DMS114 treated with DMSO at 0.1 percent for 48 hours (cell line): ENCODE measurements at regions not wholly inside any gene's neighbourhood (a gene's known extent, or its start where the extent isn't known, plus 50 kb on each side); places are given as distances from the start of the nearest gene placed in this dataset.

Source experiments
- DNase-seq: peaks from one replicate; lab custom pipeline; 2025; ENCODE audit not compliant: unreplicated experiment; lab: John Stamatoyannopoulos, UW

- DNase-seq, result no peak
Measured at GRCh38 chr11:79579063-79579462, 138.2 kb upstream of the TENM4 start.

DNA sequence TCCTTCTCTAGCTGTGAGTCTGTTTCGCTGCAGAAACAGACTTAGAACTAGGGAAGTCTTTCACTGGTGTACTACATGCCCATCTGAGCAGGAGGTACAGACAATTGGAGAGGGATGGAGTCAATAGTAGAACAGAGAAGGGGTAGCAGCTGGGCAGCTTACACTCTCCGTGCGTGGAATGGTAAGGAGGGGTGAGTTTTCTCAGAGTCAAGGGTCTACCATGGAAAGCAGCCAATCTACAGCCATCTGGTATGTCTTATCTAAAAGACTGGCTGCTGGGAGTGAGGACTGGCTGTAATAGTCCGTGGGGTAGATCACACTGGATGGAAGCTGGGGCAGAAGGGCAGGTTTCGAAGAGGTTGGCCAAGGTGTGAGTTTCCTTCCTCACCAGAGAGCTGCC is 137.3 kb upstream of the TENM4 start:
- no peak for DNase-seq

DNA sequence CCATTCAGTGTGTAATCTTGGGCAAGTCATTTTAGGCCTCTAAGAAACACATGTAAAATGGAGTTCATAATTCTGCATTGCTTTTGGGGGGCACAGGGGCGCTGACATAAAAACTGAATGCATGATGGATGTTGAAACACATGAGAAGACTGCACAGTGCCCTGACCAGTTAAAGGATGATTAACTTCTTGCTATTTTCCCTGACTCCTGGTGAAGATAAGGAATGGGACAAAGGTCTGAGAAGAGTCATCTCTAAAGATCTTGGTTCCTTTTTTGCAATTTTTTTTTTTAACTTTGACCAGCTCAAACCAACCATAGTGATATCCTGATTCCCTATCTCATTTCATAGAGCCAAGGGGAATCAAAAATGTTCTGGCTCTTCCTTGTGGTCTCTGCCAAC is 134.9 kb upstream of the TENM4 start:
- DNase-seq, result no peak

DNA sequence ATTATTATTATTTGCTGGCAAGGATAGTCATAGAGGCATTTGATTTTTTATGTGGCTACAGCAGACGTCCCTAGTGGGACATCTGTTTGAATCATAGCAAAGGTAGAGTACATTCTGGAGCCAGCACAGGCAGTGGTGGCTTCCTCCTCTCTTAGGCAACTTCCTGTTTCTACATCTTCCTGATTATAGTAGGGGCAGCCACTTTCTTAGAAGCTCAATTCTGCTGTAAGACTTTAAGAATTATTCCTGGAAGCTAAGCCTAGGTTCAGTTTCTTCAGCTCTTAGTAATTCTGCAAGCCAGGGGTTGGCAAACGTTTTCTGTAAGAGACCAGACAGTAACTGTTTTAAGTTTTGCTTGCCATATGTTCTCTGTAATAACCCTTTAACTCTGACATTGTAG is 129.3 kb upstream of the TENM4 start:
- no peak for DNase-seq

DNA sequence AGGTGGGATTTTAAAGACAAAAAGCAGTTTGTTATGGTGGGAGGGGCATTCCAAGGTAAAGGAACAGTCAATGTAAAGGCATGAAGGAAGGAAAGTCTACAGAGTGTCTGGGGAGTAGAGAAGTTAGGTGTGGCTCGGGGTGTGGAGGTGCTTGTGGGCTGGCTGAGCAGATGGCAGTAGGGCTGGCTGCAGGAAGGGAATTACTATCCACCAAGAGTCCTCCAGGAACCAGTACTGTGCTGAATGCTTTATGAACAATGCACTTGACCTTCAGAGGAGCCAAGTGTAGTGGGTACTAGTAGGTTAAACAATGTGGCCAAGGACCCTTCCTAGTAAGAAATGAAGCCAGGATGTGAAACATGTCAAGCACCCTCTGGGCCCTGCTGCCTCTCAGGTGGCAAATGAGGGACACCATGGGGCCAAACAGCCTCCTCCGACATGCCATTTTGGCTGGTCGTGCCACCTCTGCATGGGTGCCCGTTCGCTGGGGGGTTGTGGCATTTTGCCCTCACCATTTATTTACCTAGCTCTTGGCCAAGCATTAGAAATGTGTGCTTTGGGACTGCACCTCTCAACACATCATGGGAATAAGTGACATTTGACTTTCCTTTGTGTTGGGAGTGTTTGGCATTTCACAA is 123.6 kb upstream of the TENM4 start:
- no peak for DNase-seq

DNA sequence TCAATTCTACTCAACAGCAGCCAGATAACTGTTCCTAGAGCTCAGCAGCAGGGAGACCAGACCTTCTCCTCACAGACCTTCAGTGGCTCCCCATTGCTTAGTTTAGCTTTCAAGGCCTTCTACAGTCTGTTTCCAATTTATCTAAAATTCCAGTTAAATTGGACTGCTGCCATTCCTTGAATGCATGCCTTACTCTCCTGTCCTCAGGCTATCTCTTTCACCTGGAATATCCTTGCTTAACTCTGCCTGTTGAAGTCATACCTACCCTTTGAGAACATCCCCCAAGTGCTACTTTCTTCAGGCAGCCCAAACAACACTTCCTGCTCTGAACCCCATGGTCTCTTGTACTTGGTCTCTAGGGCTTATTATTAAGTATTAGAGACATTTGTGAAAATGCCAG is 120.7 kb upstream of the TENM4 start:
- DNase-seq, result no peak

DNA sequence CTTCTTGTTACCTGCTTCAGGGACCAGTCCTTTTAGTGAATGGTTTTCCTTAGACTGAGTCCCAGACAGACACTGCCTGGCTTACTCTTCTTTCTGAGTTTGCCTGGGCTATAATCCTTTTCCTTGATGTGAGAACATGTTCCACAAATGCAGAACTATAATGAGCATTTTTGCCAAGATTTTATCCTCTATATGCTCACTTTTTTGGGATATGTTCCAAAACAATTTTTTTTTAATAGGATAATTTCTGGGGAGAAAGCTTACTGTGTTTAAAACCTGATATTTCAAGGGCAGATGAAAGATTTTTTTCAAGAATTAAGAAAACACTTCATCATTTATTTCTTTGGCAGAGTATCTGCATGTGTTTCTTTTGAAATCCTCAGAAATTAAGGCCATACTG is 110.0 kb upstream of the TENM4 start:
- no peak for DNase-seq

GRCh38 chr11:79547256-79547655 is 106.4 kb upstream of the TENM4 start:
- no peak for DNase-seq

GRCh38 chr11:79546351-79546750 is 105.5 kb upstream of the TENM4 start:
- no peak for DNase-seq

GRCh38 chr11:79544361-79544760 is 103.5 kb upstream of the TENM4 start:
- no peak for DNase-seq

GRCh38 chr11:79543101-79543500 is 102.3 kb upstream of the TENM4 start:
- DNase-seq, result no peak

DNA sequence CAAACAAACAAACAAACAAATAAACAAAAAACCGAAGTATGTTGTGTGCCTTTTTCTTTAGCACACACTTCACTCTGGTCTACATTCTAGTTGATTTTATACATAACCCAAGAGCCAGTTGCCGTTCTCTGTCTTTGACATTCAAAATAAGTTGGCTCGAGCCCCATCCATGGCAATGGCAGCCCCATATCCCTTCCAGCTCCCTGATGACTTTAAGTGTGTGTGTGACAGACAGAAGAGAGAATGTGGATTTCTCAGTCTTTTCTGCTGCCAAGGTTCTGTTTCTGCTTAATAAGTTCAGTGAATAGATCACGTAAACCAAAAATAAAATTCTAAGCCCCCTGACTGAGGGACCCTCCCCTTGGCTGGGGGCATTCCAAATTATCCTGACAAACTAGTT is 100.6 kb upstream of the TENM4 start:
- no peak for DNase-seq

GRCh38 chr11:79538775-79539174 is 97.9 kb upstream of the TENM4 start:
- no peak for DNase-seq

- no peak for DNase-seq
Measured at GRCh38 chr11:79536155-79536917, 95.5 kb upstream of the TENM4 start.

- DNase-seq, result no peak
Measured at GRCh38 chr11:79535606-79536005, 94.8 kb upstream of the TENM4 start.

DNA sequence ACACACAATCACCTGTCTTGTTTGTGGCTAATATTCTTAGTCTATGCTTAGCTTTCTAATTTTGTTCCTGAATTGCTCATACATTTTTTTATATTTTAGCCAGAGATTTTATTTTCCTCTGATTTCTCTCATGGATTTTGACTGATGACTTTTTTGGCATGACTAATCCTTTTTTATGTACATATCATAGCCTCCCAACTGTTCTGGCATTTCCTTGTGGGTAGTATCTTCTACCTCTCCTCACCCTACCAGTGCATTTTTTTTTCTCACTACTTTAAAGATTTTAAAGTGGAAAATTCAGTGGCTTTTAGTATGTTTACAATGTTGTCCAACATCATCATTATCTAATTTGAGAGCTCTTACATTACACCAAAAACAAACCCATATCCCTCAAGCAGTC is 84.4 kb upstream of the TENM4 start:
- no peak for DNase-seq

DNA sequence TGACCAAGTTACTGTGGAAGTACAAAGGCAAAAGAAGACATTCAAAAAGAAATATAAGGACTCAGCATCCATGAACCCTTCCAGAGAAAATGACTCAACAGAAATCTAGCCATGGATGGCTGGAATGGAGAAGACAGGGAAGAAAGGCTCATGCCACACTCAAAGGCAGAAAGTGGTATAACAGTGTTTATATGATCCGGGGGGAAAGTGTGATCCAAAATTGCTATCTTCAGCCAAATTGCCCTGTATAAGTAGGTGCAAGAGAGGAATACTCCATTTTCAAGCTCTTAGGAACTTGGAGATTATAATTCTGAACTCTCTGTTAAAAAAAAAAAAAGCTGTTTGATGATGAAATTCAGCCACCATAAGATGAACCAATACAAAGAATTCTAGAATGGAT is 81.8 kb upstream of the TENM4 start:
- no peak for DNase-seq

DNA sequence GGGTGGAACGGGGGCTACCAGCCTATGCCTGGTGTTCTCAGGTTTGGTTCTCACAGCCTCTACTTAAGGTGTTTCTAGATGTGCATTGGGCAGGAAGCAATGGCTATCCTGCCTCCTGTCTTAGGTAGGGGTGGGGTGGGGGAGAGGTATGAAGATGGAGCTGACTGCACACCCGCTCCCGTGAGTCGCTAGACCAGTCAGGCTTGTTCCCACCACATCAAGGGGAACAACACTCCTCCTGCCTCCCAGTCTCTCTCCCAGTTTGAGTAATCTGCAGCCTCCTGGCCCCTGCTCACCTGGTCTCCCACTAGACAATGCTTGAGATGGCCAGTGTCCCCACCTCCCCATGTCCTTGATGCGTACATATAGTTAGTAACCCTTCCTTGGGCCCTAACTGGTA is 79.3 kb upstream of the TENM4 start:
- no peak for DNase-seq

- no peak for DNase-seq
Measured at GRCh38 chr11:79515781-79516180, 75.0 kb upstream of the TENM4 start.

DNA sequence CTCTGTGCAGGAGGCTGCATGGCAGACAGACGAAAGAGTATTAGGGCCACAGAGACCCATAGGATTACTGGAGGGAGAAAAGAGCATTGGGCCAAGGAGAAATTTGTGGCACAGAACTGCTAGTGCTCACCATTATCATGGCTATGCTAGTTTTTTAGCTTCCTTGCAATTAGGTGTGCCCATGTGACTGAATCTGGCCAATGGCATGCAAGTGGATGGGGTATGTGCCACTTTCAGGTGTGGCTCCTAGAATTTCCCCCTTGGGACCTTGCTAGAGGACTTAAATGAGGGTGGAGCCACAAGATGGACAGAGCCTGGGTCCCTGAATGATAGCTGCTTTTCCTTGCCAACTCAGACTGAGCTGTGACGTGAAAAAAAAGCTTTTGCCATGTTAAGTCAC is 73.9 kb upstream of the TENM4 start:
- no peak for DNase-seq

DNA sequence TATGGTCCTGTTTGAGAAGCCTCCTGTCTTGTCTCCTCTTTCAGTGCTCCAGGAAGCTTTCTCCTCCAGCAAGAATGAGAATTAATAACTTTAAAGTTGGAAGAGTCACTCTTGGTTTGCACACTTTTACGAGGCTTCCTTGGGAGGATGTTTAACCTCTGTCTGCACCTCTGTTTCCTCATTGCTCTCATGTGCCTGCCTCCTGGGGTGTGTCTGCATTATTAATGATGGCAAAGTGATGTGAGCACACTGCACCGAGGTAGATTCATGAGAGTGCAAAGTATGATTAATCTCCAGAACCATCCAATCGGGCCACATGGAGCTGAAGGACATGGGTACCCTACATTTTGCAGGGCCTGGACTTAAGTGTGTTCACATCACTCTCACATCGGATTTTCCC is 73.5 kb upstream of the TENM4 start:
- DNase-seq, result no peak

DNA sequence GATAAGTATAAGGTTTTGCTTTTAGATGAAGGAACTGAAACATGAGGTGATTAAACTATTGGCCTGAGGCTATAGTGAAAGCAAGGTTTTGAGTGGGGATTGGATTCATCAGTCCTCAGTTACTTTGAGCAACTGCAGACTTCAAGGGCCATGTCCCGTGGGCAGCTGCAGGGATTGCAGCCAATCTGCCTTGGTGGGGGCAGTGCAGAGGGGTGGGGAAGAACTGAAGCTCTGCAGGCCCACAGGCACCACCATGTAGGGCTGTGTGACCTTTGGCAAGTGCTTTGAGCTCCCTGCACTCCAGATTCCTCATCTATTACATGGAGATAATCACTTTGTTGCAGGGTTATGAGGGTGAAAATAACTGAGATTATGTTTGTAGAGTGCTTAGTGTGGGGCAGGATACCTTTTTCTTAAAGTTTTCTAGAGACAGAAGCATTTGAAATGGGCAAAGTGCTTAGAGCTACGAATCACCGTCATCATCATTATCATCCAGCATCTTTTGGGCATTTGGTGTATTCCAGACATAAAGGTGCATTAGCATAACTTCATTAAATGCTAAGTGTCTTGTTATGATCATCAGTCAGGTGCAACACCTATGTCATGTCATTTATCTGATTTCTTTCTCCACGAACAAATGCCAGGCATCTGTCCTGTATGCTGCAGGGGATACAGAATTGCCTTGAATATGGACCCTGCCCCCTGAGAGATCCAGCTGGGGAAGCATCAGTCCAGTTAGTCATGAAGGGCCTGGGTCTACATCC is 72.1 kb upstream of the TENM4 start:
- DNase-seq, result no peak
